SHP77 (cell line): ENCODE measurements at regions not wholly inside any gene's neighbourhood (a gene's known extent, or its start where the extent isn't known, plus 50 kb on each side); places are given as distances from the start of the nearest gene placed in this dataset.
A peak's percentile ranks its signal among the peaks of the same experiment; 100 is the strongest.

Experiments
- DNase-seq, 2 experiments: peaks; one replicate each; lab custom pipeline; 2025; lab: John Stamatoyannopoulos, UW

- DNase-seq: no peak
These were observed 435.6 kb downstream of the GPM6A start for GRCh38 chr4:175376287-175376977.

- no peak for DNase-seq
These were observed 434.9 kb downstream of the GPM6A start for GRCh38 chr4:175377203-175377602.

- DNase-seq: no peak
These were observed 433.7 kb downstream of the GPM6A start for GRCh38 chr4:175378372-175378771.

- no peak for DNase-seq
These were observed 431.2 kb downstream of the GPM6A start for GRCh38 chr4:175380841-175381240.

GRCh38 chr4:175385797-175386196 lies 426.3 kb downstream of the GPM6A start:
- DNase-seq: no peak

GRCh38 chr4:175386776-175387507 lies 425.1 kb downstream of the GPM6A start:
- DNase-seq: no peak

- DNase-seq: no peak
These were observed 417.9 kb downstream of the GPM6A start for GRCh38 chr4:175394208-175394607.

GRCh38 chr4:175405961-175406360 lies 406.1 kb downstream of the GPM6A start:
- DNase-seq: no peak

GRCh38 chr4:175407926-175408325 lies 404.1 kb downstream of the GPM6A start:
- DNase-seq: no peak

- DNase-seq: no peak
These were observed 400.8 kb downstream of the GPM6A start for GRCh38 chr4:175411251-175411650.

- DNase-seq: no peak
These were observed 399.9 kb downstream of the GPM6A start for GRCh38 chr4:175412161-175412560.

- no peak for DNase-seq
These were observed 399.3 kb downstream of the GPM6A start for GRCh38 chr4:175412746-175413145.

GRCh38 chr4:175413561-175413960 lies 398.5 kb downstream of the GPM6A start:
- no peak for DNase-seq

- no peak for DNase-seq
These were observed 397.5 kb downstream of the GPM6A start for GRCh38 chr4:175414602-175415001.

GRCh38 chr4:175418516-175418915 lies 393.5 kb downstream of the GPM6A start:
- no peak for DNase-seq

- DNase-seq: no peak
These were observed 392.8 kb downstream of the GPM6A start for GRCh38 chr4:175419236-175419718.

GRCh38 chr4:175421506-175421905 lies 390.6 kb downstream of the GPM6A start:
- DNase-seq: no peak

GRCh38 chr4:175422331-175422730 lies 389.7 kb downstream of the GPM6A start:
- no peak for DNase-seq

GRCh38 chr4:175424111-175424510 lies 388.0 kb downstream of the GPM6A start:
- no peak for DNase-seq

GRCh38 chr4:175427751-175428150 lies 384.3 kb downstream of the GPM6A start:
- DNase-seq: no peak

GRCh38 chr4:175431694-175432093 lies 380.4 kb downstream of the GPM6A start:
- no peak for DNase-seq

GRCh38 chr4:175435381-175435783 lies 376.7 kb downstream of the GPM6A start:
- peak; percentile 57 to 68 for DNase-seq

GRCh38 chr4:175436196-175436595 lies 375.9 kb downstream of the GPM6A start:
- no peak for DNase-seq
